Progenitor cell of endocrine pancreas (in vitro differentiated cells): ENCODE measurements at regions not wholly inside any gene's neighbourhood (a gene's known extent, or its start where the extent isn't known, plus 50 kb on each side); places are given as distances from the start of the nearest gene placed in this dataset.

ENCODE experiments used
- DNase-seq: peaks from one replicate; pipeline ENCODE4 v3.0.0; 2021; ENCODE audit warnings: low spot score; ENCODE audit not compliant: unreplicated experiment
- H3K27ac Mint-ChIP-seq: 2 replicates; pipeline ENCODE4 v1.8.0; 2021; ENCODE audit warnings: mild to moderate bottlenecking, moderate library complexity, mixed read lengths
- H3K27me3 Mint-ChIP-seq: 2 replicates; pipeline ENCODE4 v1.8.0; 2021; ENCODE audit warnings: mixed read lengths
- H3K36me3 Mint-ChIP-seq: 2 replicates; pipeline ENCODE4 v1.8.0; 2022; ENCODE audit warnings: mixed read lengths; ENCODE audit not compliant: insufficient read depth
- H3K4me1 Mint-ChIP-seq: 2 replicates; pipeline ENCODE4 v1.8.0; 2021; ENCODE audit warnings: low read depth, mixed read lengths
- H3K4me3 Mint-ChIP-seq: 2 replicates; pipeline ENCODE4 v1.8.0; 2021; ENCODE audit warnings: low read depth, mild to moderate bottlenecking, moderate library complexity, mixed read lengths
- H3K9me3 Mint-ChIP-seq: 2 replicates; pipeline ENCODE4 v1.8.0; 2021; ENCODE audit warnings: low read depth, mixed read lengths
- CTCF ChIP-seq: fragments of 200-600 bp; sonication (generic); IDR thresholded peaks from one replicate; pipeline ENCODE4 v1.5.0; 2021; ENCODE audit warnings: antibody characterized with exemption, mild to moderate bottlenecking; ENCODE audit not compliant: unreplicated experiment

GRCh38 chr2:60368456-60368855, 185.0 kb downstream of the BCL11A start:
- H3K9me3 Mint-ChIP-seq = no peaks in the 10 kb centered on the region
- H3K4me3 Mint-ChIP-seq = no peak overlapping the region
- H3K4me1 Mint-ChIP-seq = peaks cover 9% of the 10 kb centered on the region
- H3K36me3 Mint-ChIP-seq = no peaks in the 10 kb centered on the region
- no peak overlapping the region for H3K27ac Mint-ChIP-seq
- DNase-seq = no peak
- H3K27me3 Mint-ChIP-seq = peaks cover 9% of the 10 kb centered on the region
- TF ChIP-seq CTCF = no peak

DNA sequence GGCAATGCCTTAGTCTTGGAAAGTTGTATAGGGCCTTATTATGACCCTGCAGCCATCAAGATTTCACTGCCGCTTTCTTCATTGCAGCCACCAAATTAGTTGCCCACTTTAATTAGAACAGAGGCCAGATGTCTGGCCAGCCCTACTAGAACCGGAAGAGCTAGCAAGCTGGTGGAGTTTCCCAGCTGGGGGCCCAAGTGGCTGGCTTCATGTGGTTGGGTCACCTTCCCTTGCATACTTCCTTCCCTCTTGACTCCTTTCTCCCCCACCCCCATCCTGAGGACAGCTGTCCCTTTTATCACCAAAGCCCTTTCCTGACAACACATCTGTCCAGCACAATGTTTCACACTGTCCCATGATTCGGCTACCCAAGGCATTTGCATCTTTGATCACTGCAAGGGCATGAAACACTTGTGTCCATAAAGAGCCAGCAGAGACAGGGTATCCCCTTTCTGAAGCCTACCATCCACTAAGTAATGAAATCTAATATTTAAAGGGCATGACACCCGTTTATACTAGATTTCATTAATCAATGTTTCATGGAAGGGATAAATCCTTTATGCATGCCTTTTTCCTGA, 187.2 kb downstream of the BCL11A start:
- no peak overlapping the region for H3K27ac Mint-ChIP-seq
- TF ChIP-seq CTCF = no peak
- H3K9me3 Mint-ChIP-seq = peaks cover 2% of the 10 kb centered on the region
- peaks cover 20% of the 10 kb centered on the region for H3K27me3 Mint-ChIP-seq
- H3K4me3 Mint-ChIP-seq = no peak overlapping the region
- no peak for DNase-seq
- peaks cover 9% of the 10 kb centered on the region for H3K4me1 Mint-ChIP-seq
- no peaks in the 10 kb centered on the region for H3K36me3 Mint-ChIP-seq

DNA sequence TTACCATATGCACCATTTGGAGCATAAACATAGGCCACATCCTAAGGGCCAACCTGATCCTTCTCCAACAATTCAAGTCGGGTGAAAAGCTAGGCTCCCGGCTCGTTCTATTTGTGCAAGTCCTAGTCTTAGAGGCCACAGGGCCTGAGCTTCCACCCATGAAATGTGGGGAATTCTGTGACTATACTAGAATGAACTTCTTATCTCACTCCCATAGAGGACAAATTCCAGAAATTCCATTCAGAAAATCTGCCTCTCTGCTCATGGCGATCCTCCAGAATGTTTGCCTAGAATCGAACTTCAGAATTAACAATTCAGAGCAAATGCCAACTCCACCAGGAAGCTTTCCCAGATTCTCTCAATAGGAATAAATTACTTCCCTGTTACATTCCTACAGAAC, 187.9 kb downstream of the BCL11A start:
- TF ChIP-seq CTCF = no peak
- Mint-ChIP-seq H3K4me1 (peaks cover 9% of the 10 kb centered on the region), H3K36me3 (no peaks in the 10 kb centered on the region), H3K4me3 (no peak overlapping the region), H3K27me3 (peaks cover 17% of the 10 kb centered on the region), H3K27ac (no peak overlapping the region), H3K9me3 (peaks cover 2% of the 10 kb centered on the region)
- DNase-seq = no peak

GRCh38 chr2:60364491-60364890, 189.0 kb downstream of the BCL11A start:
- H3K27me3 Mint-ChIP-seq = peaks cover 11% of the 10 kb centered on the region
- TF ChIP-seq CTCF = no peak
- H3K4me3 Mint-ChIP-seq = no peak overlapping the region
- H3K4me1 Mint-ChIP-seq = peaks cover 11% of the 10 kb centered on the region
- H3K36me3 Mint-ChIP-seq = no peaks in the 10 kb centered on the region
- H3K9me3 Mint-ChIP-seq = peaks cover 2% of the 10 kb centered on the region
- no peak for DNase-seq
- H3K27ac Mint-ChIP-seq = no peak overlapping the region

GRCh38 chr2:60361498-60361897, 192.0 kb downstream of the BCL11A start:
- H3K4me1 Mint-ChIP-seq = peaks cover 14% of the 10 kb centered on the region
- H3K27ac Mint-ChIP-seq = no peak overlapping the region
- DNase-seq = no peak
- peaks cover 2% of the 10 kb centered on the region for H3K9me3 Mint-ChIP-seq
- H3K27me3 Mint-ChIP-seq = peaks cover 11% of the 10 kb centered on the region
- no peak overlapping the region for H3K4me3 Mint-ChIP-seq
- no peak for TF ChIP-seq CTCF
- H3K36me3 Mint-ChIP-seq = no peaks in the 10 kb centered on the region
